Osteoblast (primary cell): ENCODE measurements at regions not wholly inside any gene's neighbourhood (a gene's known extent, or its start where the extent isn't known, plus 50 kb on each side); places are given as distances from the start of the nearest gene placed in this dataset.

ENCODE experiments used
- DNase-seq: peaks from one replicate; pipeline ENCODE4 v3.0.0; 2011; ENCODE audit warnings: low spot score, mixed read lengths; ENCODE audit not compliant: insufficient read length; ENCODE audit errors: missing footprints
- H2AFZ ChIP-seq: 2 replicates; pipeline ENCODE4 v1.6.0; 2011; ENCODE audit warnings: mild to moderate bottlenecking, low read length
- H3K27ac ChIP-seq: 2 replicates; pipeline ENCODE4 v1.5.1; 2011; ENCODE audit warnings: mild to moderate bottlenecking, low read depth, low read length, moderate library complexity
- H3K27me3 ChIP-seq: 2 replicates; pipeline ENCODE4 v1.6.0; 2012; ENCODE audit warnings: mild to moderate bottlenecking, control low read depth, inconsistent platforms, low read length, moderate library complexity; ENCODE audit not compliant: insufficient read depth
- H3K36me3 ChIP-seq: 2 replicates; pipeline ENCODE4 v1.5.1; 2011; ENCODE audit warnings: mild to moderate bottlenecking, low read length, control low read depth, moderate library complexity; ENCODE audit not compliant: insufficient read depth
- H3K4me1 ChIP-seq: 2 replicates; pipeline ENCODE4 v1.5.1; 2011; ENCODE audit warnings: mild to moderate bottlenecking, low read length, control low read depth, moderate library complexity; ENCODE audit not compliant: insufficient read depth
- H3K4me2 ChIP-seq: 2 replicates; pipeline ENCODE4 v1.6.0; 2011; ENCODE audit warnings: mild to moderate bottlenecking, low read length; ENCODE audit not compliant: insufficient read depth
- H3K4me3 ChIP-seq: fragments of 200-600 bp; sonication (generic); 3 replicates; pipeline ENCODE4 v1.5.1; 2012; ENCODE audit warnings: mild to moderate bottlenecking, low read length, inconsistent platforms; ENCODE audit not compliant: insufficient read depth
- H3K79me2 ChIP-seq: 2 replicates; pipeline ENCODE4 v1.6.0; 2012; ENCODE audit warnings: mild to moderate bottlenecking, low read length, control low read depth, inconsistent platforms; ENCODE audit not compliant: insufficient read depth
- H3K9me3 ChIP-seq: 2 replicates; pipeline ENCODE4 v1.5.1; 2011; ENCODE audit warnings: low read depth, low read length, control low read depth
- H4K20me1 ChIP-seq: 2 replicates; pipeline ENCODE4 v1.6.0; 2012; ENCODE audit warnings: mild to moderate bottlenecking, low read length, control low read depth; ENCODE audit not compliant: insufficient read depth
- TF ChIP-seq, protein P1 (sequence below): IDR thresholded peaks from 2 replicates; pipeline ENCODE4 v1.5.1; 2011; ENCODE audit warnings: mild to moderate bottlenecking, low read depth, low read length, moderate library complexity; ENCODE audit errors: extremely low read depth

GRCh38 chr10:93175490-93175889 lies 101.8 kb downstream of the CYP26A1 start:
- Histone ChIP-seq H3K27me3 (peaks cover 8% of the 10 kb centered on the region), H3K79me2 (no peaks in the 10 kb centered on the region), H3K36me3 (no peaks in the 10 kb centered on the region), H3K27ac (no peak overlapping the region), H3K9me3 (no peaks in the 10 kb centered on the region), H3K4me1 (peaks cover 2% of the 10 kb centered on the region), H4K20me1 (no peaks in the 10 kb centered on the region), H3K4me3 (no peak overlapping the region), H2AFZ (no peak overlapping the region), H3K4me2 (no peak overlapping the region)
- no peak for DNase-seq
- TF ChIP-seq, protein P1, sequence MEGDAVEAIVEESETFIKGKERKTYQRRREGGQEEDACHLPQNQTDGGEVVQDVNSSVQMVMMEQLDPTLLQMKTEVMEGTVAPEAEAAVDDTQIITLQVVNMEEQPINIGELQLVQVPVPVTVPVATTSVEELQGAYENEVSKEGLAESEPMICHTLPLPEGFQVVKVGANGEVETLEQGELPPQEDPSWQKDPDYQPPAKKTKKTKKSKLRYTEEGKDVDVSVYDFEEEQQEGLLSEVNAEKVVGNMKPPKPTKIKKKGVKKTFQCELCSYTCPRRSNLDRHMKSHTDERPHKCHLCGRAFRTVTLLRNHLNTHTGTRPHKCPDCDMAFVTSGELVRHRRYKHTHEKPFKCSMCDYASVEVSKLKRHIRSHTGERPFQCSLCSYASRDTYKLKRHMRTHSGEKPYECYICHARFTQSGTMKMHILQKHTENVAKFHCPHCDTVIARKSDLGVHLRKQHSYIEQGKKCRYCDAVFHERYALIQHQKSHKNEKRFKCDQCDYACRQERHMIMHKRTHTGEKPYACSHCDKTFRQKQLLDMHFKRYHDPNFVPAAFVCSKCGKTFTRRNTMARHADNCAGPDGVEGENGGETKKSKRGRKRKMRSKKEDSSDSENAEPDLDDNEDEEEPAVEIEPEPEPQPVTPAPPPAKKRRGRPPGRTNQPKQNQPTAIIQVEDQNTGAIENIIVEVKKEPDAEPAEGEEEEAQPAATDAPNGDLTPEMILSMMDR: no peak

DNA sequence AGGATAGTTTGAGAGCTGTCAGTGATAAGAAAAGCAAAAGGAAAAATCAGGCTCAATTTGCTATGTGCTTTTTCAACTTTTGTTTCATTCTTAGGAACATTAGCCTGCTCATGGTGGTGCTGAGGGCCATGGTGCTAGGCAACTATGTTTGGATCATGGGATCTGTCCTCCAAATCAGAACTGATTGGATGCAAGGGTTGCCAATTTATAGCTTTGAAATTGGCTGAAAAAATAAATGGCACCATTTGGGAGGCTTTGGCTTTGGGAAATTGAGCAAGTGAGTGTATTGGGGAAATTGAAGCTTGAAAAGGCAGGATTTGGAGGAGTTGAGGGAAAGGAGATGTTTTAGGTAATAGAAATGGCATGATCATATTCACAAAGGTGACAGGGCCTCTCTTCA lies 103.8 kb downstream of the CYP26A1 start:
- Histone ChIP-seq H3K9me3 (no peaks in the 10 kb centered on the region), H4K20me1 (no peaks in the 10 kb centered on the region), H3K4me3 (no peak overlapping the region), H3K4me1 (peaks cover 3% of the 10 kb centered on the region), H3K4me2 (no peak overlapping the region), H3K27me3 (peaks cover 8% of the 10 kb centered on the region), H3K79me2 (no peaks in the 10 kb centered on the region), H3K36me3 (no peaks in the 10 kb centered on the region), H3K27ac (no peak overlapping the region), H2AFZ (no peak overlapping the region)
- DNase-seq: no peak
- TF ChIP-seq, protein P1: no peak

DNA sequence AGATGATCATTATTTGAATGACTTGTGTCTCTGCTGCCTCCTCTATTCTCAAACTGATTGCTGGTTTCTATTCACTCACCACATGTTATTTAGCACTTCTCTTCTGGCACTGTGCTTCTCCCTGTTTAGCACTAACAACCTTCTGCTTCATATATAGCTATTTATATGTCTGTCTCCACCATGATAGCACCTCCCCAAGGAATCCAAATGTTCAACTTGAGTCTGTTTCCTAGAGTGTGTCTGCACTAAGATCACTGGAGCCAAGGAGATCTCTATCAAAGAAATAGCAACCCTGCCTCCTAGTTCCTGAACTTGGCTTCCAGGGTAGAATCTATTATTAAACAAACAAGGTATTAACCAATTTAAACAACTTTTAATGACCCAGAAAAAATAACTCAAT lies 104.5 kb downstream of the CYP26A1 start:
- no peak overlapping the region for H2AFZ ChIP-seq
- H3K27ac ChIP-seq: no peak overlapping the region
- H3K36me3 ChIP-seq: no peaks in the 10 kb centered on the region
- H3K27me3 ChIP-seq: peaks cover 8% of the 10 kb centered on the region
- no peak overlapping the region for H3K4me2 ChIP-seq
- no peaks in the 10 kb centered on the region for H3K9me3 ChIP-seq
- no peaks in the 10 kb centered on the region for H3K79me2 ChIP-seq
- no peak overlapping the region for H3K4me3 ChIP-seq
- TF ChIP-seq, protein P1: no peak
- H4K20me1 ChIP-seq: no peaks in the 10 kb centered on the region
- H3K4me1 ChIP-seq: peaks cover 3% of the 10 kb centered on the region
- DNase-seq: no peak

DNA sequence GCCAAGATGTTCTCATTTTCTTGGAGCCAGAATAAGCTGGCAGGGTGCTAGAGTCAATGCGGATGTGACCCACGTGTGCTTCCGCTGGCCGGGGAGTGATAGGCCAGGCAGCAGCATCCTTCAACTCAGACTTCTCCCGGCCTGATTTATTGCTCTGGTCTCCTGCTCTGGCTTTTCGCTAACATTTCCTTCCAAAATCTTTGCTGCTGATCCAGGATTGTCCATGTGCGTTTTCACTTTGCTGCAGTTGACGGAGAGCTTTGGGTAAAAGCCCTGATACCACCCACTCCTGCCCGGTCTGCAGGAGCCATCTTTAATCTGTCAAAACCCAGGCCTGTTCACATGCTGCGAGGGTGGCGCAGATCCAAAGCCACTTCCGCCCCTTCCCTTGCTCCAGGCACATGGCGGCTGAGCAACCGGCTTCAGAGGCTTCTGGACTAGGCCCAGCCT lies 106.8 kb downstream of the CYP26A1 start:
- Histone ChIP-seq H3K4me1 (peaks cover 3% of the 10 kb centered on the region), H4K20me1 (no peaks in the 10 kb centered on the region), H3K36me3 (no peaks in the 10 kb centered on the region), H3K79me2 (no peaks in the 10 kb centered on the region), H3K27me3 (no peaks in the 10 kb centered on the region), H3K27ac (no peak overlapping the region), H2AFZ (peak overlapping the region; percentile 96), H3K4me3 (peak overlapping the region; percentile 26), H3K4me2 (no peak overlapping the region), H3K9me3 (no peaks in the 10 kb centered on the region)
- TF ChIP-seq, protein P1: no peak
- no peak for DNase-seq
